K562 (cell line): ENCODE measurements at regions not wholly inside any gene's neighbourhood (a gene's known extent, or its start where the extent isn't known, plus 50 kb on each side); places are given as distances from the start of the nearest gene placed in this dataset.

Source experiments
- ATAC-seq: fragments of 200-7000 bp; cut with Tn5 transposase; 3 replicates; pipeline ENCODE4 v1.9.1; 2020; ENCODE audit warnings: moderate library complexity
- BruUV-seq: library from RNA; stranded (reverse); fragments of 400-500 nt; replicated peaks from 2 replicates; lab custom pipeline; 2021; lab: Mats Ljungman, UMichigan
- CTCF ChIA-PET: fragments of 300-600 bp; formaldehyde crosslinking; extraction: SDS; loops from one replicate; lab custom pipeline; 2021; ENCODE audit warnings: low intra/inter-chr PET ratio; lab: Yijun Ruan, JAX
- POLR2A ChIA-PET: fragments of 300-600, 350-650 bp; sonication (Branson Sonifier 250); formaldehyde crosslinking; extraction: SDS; loops from one replicate; lab custom pipeline; 2021; ENCODE audit warnings: antibody characterized with exemption, inconsistent platforms; lab: Yijun Ruan, JAX
- DNase-seq, 4 experiments: peaks; one replicate each; pipeline versions ENCODE4 v3.0.0 to v3.0.0-alpha.2; 2011 to 2018; ENCODE audit warnings: low spot score in 3 of 4, mixed read lengths in 3 of 4; ENCODE audit errors: extremely low read depth in 1 of 4
- FAIRE-seq: peaks from 2 replicates; lab custom pipeline; 2011; peaks lifted over from hg19 to GRCh38; lab: Jason Lieb, UNC
- H2AFZ ChIP-seq: 2 replicates; pipeline ENCODE4 v1.6.0; 2011; ENCODE audit warnings: low read depth, low read length, control low read depth, inconsistent platforms
- H3K27ac ChIP-seq: fragments of 200-600 bp; 3 replicates; pipeline ENCODE4 v1.8.0; 2011; ENCODE audit warnings: low read depth, mild to moderate bottlenecking, control low read depth, inconsistent platforms, low read length, moderate library complexity, mixed read lengths; ENCODE audit errors: extremely low read depth
- H3K27me3 ChIP-seq, 2 experiments: fragments of 300-600 bp in 1 of 2; 2 replicates in 1 of 2; 3 replicates in 1 of 2; pipeline versions ENCODE4 v1.6.0 to v1.8.0; 2011; ENCODE audit warnings: inconsistent platforms in 2 of 2, low read length in 2 of 2, mild to moderate bottlenecking in 1 of 2, mixed read lengths in 1 of 2, moderate library complexity in 1 of 2; ENCODE audit not compliant: control insufficient read depth in 2 of 2, insufficient read depth in 2 of 2
- H3K36me3 ChIP-seq: fragments of 300-600 bp; 3 replicates; pipeline ENCODE4 v1.8.0; 2011; ENCODE audit warnings: mild to moderate bottlenecking, low read length, inconsistent platforms; ENCODE audit not compliant: control insufficient read depth, insufficient read depth
- H3K4me1 ChIP-seq, 2 experiments: fragments of 200-600 bp in 1 of 2; replicated peaks in 1 of 2; 2 replicates in 1 of 2; 3 replicates in 1 of 2; pipeline versions ENCODE4 v1.5.1 to v1.8.0; 2011; ENCODE audit warnings: inconsistent platforms in 2 of 2, low read length in 2 of 2, mild to moderate bottlenecking in 1 of 2, mixed read lengths in 1 of 2, moderate library complexity in 1 of 2; ENCODE audit not compliant: control insufficient read depth in 2 of 2, insufficient read depth in 2 of 2
- H3K4me2 ChIP-seq: 2 replicates; pipeline ENCODE4 v1.6.1; 2011; ENCODE audit warnings: low read length, control low read depth, inconsistent platforms, mixed read lengths; ENCODE audit not compliant: insufficient read depth
- H3K4me3 ChIP-seq: fragments of 200-600 bp; sonication (generic), shearing (Covaris generic); 2 replicates; pipeline ENCODE4 v1.5.1; 2016; ENCODE audit warnings: control low read depth, inconsistent platforms
- H3K79me2 ChIP-seq: fragments of 200-600 bp; 3 replicates; pipeline ENCODE4 v1.8.0; 2011; ENCODE audit warnings: low read length, inconsistent platforms; ENCODE audit not compliant: control insufficient read depth, insufficient read depth
- H3K9ac ChIP-seq, 2 experiments: 2 replicates each; pipeline versions ENCODE4 v1.6.0 to v1.6.1; 2011; ENCODE audit warnings: low read depth in 2 of 2, low read length in 2 of 2, control low read depth in 1 of 2, inconsistent platforms in 1 of 2, mild to moderate bottlenecking in 1 of 2, mixed read lengths in 1 of 2; ENCODE audit not compliant: insufficient read depth in 1 of 2
- H3K9me1 ChIP-seq: one replicate; pipeline ENCODE4 v1.6.0; 2011; ENCODE audit warnings: inconsistent platforms, mild to moderate bottlenecking, low read length, moderate library complexity; ENCODE audit not compliant: control insufficient read depth, insufficient read depth
- H3K9me3 ChIP-seq: replicated peaks from 2 replicates; pipeline ENCODE4 v1.5.1; 2011; ENCODE audit warnings: low read depth, low read length, inconsistent platforms; ENCODE audit not compliant: control insufficient read depth, insufficient read depth
- H4K20me1 ChIP-seq: replicated peaks from 2 replicates; pipeline ENCODE4 v1.6.1; 2011; ENCODE audit warnings: low read length, inconsistent platforms, mixed read lengths; ENCODE audit not compliant: control insufficient read depth, insufficient read depth
- FOXK1 ChIP-seq: sonication (generic); formaldehyde crosslinking; IDR thresholded peaks from 2 replicates; pipeline ENCODE4 v1.8.0; 2022; ENCODE audit warnings: missing genetic modification reagents, mild to moderate bottlenecking, borderline replicate concordance
- LARP7 ChIP-seq: fragments of 450-650 bp; IDR thresholded peaks from 2 replicates; pipeline ENCODE4 v1.6.1; 2016
- MCM7 ChIP-seq, 2 experiments: fragments of 450-650 bp; IDR thresholded peaks; 2 replicates each; pipeline ENCODE4 v1.6.1; 2016 to 2018
- NFIX ChIP-seq: fragments of 250-450 bp; sonication (Bioruptor Pico); IDR thresholded peaks from 2 replicates; pipeline ENCODE4 v1.4.0; 2020; ENCODE audit warnings: low read depth, mild to moderate bottlenecking, moderate library complexity
- TCF3 ChIP-seq: sonication (generic); formaldehyde crosslinking; IDR thresholded peaks from 2 replicates; pipeline ENCODE4 v1.4.0; 2020; ENCODE audit warnings: mild to moderate bottlenecking, missing genetic modification reagents
- ZNF324 ChIP-seq: fragments of 250-450 bp; sonication (Bioruptor Pico); IDR thresholded peaks from 2 replicates; pipeline ENCODE4 v1.4.0; 2020; ENCODE audit warnings: mild to moderate bottlenecking
- ZNF699 ChIP-seq: fragments of 250-450 bp; sonication (Bioruptor Pico); IDR thresholded peaks from 2 replicates; pipeline ENCODE4 v1.8.0; 2021; ENCODE audit warnings: mild to moderate bottlenecking, moderate library complexity; ENCODE audit not compliant: insufficient replicate concordance
- WGBS: fragments of 100-300 bp; shearing (Covaris generic); methylation state at CpG from one replicate; pipeline ENCODE4 v1.1.6; 2016; ENCODE audit warnings: low coverage, mixed read lengths; ENCODE audit not compliant: insufficient coverage; ENCODE audit errors: missing lambda C conversion rate; 5-methylcytosine and 5-hydroxymethylcytosine counted together
- in situ Hi-C: fragments of 300-500 bp; cut with MboI; formaldehyde crosslinking; loops from 4 replicates; pipeline ENCODE4 v1.15.0; 2018; ENCODE audit warnings: inconsistent platforms, mixed read lengths
- intact Hi-C: fragments of 100-400 bp; cut with micrococcal nuclease; formaldehyde crosslinking; loops from 2 replicates; pipeline ENCODE4 v1.14.2; 2022
- TF ChIP-seq, protein P1 (sequence below): fragments of 450-650 bp; formaldehyde crosslinking; IDR thresholded peaks from 2 replicates; pipeline ENCODE4 v1.4.0; 2020; ENCODE audit warnings: mild to moderate bottlenecking, mixed read lengths
- TF ChIP-seq, protein P2 (sequence below): fragments of 250-450 bp; sonication (Bioruptor Pico); IDR thresholded peaks from 2 replicates; pipeline ENCODE4 v1.4.0; 2020; ENCODE audit warnings: mild to moderate bottlenecking

DNA sequence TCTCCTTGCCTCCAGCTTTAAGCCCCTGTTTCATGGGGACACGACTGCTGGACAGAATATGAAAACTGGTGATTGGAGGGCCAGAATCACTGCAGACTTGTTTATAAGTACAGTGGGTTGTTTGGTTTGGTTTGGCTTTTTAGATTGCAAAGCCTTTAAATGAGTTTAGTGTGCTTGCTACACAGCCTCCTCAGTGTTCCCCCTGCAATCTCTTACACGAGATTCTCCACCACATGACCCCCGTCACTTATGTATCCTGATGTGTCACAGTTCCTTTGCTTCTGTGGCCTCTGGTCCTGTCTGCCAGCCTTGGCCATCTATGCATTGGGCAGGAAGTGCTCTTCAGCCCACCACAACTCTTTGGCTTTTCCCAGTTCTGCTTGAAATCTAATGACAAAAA, 103.7 kb upstream of the ANKRD1 start:
- CTCF ChIA-PET, result no interaction called here
- WGBS, result 0% methylated on average over 3 of the region's 3 CpGs
- TF ChIP-seq LARP7 (no peak), ZNF324 (CRISPR knock-in tag) (no peak), FOXK1 (CRISPR knock-in tag) (no peak), MCM7 (IDR thresholded peaks at IDR 0.05) (no peak), TCF3 (no peak), NFIX (no peak), ZNF699 (no peak)
- TF ChIP-seq, protein P1, sequence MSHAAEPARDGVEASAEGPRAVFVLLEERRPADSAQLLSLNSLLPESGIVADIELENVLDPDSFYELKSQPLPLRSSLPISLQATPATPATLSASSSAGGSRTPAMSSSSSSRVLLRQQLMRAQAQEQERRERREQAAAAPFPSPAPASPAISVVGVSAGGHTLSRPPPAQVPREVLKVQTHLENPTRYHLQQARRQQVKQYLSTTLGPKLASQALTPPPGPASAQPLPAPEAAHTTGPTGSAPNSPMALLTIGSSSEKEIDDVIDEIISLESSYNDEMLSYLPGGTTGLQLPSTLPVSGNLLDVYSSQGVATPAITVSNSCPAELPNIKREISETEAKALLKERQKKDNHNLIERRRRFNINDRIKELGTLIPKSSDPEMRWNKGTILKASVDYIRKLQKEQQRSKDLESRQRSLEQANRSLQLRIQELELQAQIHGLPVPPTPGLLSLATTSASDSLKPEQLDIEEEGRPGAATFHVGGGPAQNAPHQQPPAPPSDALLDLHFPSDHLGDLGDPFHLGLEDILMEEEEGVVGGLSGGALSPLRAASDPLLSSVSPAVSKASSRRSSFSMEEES, result no peak
- TF ChIP-seq, protein P2, sequence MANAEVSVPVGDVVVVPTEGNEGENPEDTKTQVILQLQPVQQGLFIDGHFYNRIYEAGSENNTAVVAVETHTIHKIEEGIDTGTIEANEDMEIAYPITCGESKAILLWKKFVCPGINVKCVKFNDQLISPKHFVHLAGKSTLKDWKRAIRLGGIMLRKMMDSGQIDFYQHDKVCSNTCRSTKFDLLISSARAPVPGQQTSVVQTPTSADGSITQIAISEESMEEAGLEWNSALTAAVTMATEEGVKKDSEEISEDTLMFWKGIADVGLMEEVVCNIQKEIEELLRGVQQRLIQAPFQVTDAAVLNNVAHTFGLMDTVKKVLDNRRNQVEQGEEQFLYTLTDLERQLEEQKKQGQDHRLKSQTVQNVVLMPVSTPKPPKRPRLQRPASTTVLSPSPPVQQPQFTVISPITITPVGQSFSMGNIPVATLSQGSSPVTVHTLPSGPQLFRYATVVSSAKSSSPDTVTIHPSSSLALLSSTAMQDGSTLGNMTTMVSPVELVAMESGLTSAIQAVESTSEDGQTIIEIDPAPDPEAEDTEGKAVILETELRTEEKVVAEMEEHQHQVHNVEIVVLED (CRISPR knock-in tag), result no peak
- TF ChIP-seq, all 486 proteins: peak for 0

More for the DNA sequence above, 103.7 kb upstream of the ANKRD1 start:
- H3K9me3 ChIP-seq, result no peaks in the 10 kb centered on the region
- H3K4me2 ChIP-seq, result no peak overlapping the region
- no peaks in the 10 kb centered on the region for H3K79me2 ChIP-seq
- no peaks in the 10 kb centered on the region for H3K36me3 ChIP-seq
- H3K9ac ChIP-seq, result no peak overlapping the region
- H4K20me1 ChIP-seq, result no peaks in the 10 kb centered on the region
- H3K27me3 ChIP-seq, result no peaks in the 10 kb centered on the region; a peak in 1 of 5 replicates
- no peak overlapping the region for H3K27ac ChIP-seq
- POLR2A ChIA-PET, result no interaction called here
- no peak overlapping the region for H2AFZ ChIP-seq
- in situ Hi-C loops, result no loop called here
- BruUV-seq, result no TSS peak
- FAIRE-seq (no peak), DNase-seq (no peak), ATAC-seq (no peak)
- intact Hi-C loops, result no loop called here
- no peaks in the 10 kb centered on the region for H3K4me1 ChIP-seq
- H3K9me1 ChIP-seq, result no peaks in the 10 kb centered on the region
- no peak overlapping the region for H3K4me3 ChIP-seq
